Nephron progenitor cell (in vitro differentiated cells): ENCODE measurements at regions not wholly inside any gene's neighbourhood (a gene's known extent, or its start where the extent isn't known, plus 50 kb on each side); places are given as distances from the start of the nearest gene placed in this dataset.

Source experiments
- DNase-seq: peaks from one replicate; pipeline ENCODE4 v3.0.0; 2021
- H3K27ac Mint-ChIP-seq: 2 replicates; pipeline ENCODE4 v1.8.0; 2021; ENCODE audit warnings: mild to moderate bottlenecking, moderate library complexity, mixed read lengths
- H3K27me3 Mint-ChIP-seq: 2 replicates; pipeline ENCODE4 v1.8.0; 2021; ENCODE audit warnings: mild to moderate bottlenecking, low read depth, mixed read lengths; ENCODE audit not compliant: poor library complexity
- H3K36me3 Mint-ChIP-seq: 2 replicates; pipeline ENCODE4 v1.8.0; 2021; ENCODE audit warnings: low read depth, mixed read lengths
- H3K4me1 Mint-ChIP-seq: 2 replicates; pipeline ENCODE4 v1.8.0; 2021; ENCODE audit warnings: mixed read lengths
- H3K4me3 Mint-ChIP-seq: 2 replicates; pipeline ENCODE4 v1.8.0; 2021; ENCODE audit warnings: mild to moderate bottlenecking, moderate library complexity, mixed read lengths
- H3K9me3 Mint-ChIP-seq: 2 replicates; pipeline ENCODE4 v1.8.0; 2021; ENCODE audit warnings: mild to moderate bottlenecking, moderate library complexity, mixed read lengths
- TF ChIP-seq, protein P1 (sequence below): fragments of 200-600 bp; sonication (generic); IDR thresholded peaks from 2 replicates; pipeline ENCODE4 v1.5.0; 2021; ENCODE audit warnings: antibody characterized with exemption

- H3K27ac Mint-ChIP-seq: peak overlapping the region; percentile 62
- TF ChIP-seq, protein P1, sequence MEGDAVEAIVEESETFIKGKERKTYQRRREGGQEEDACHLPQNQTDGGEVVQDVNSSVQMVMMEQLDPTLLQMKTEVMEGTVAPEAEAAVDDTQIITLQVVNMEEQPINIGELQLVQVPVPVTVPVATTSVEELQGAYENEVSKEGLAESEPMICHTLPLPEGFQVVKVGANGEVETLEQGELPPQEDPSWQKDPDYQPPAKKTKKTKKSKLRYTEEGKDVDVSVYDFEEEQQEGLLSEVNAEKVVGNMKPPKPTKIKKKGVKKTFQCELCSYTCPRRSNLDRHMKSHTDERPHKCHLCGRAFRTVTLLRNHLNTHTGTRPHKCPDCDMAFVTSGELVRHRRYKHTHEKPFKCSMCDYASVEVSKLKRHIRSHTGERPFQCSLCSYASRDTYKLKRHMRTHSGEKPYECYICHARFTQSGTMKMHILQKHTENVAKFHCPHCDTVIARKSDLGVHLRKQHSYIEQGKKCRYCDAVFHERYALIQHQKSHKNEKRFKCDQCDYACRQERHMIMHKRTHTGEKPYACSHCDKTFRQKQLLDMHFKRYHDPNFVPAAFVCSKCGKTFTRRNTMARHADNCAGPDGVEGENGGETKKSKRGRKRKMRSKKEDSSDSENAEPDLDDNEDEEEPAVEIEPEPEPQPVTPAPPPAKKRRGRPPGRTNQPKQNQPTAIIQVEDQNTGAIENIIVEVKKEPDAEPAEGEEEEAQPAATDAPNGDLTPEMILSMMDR: no peak
- no peaks in the 10 kb centered on the region for H3K27me3 Mint-ChIP-seq
- no peaks in the 10 kb centered on the region for H3K4me1 Mint-ChIP-seq
- H3K9me3 Mint-ChIP-seq: no peaks in the 10 kb centered on the region
- H3K36me3 Mint-ChIP-seq: no peaks in the 10 kb centered on the region
- H3K4me3 Mint-ChIP-seq: no peak overlapping the region
- no peak for DNase-seq
Observed at GRCh38 chr2:211302676-211303075, 746.3 kb downstream of the CPS1 start.

DNA sequence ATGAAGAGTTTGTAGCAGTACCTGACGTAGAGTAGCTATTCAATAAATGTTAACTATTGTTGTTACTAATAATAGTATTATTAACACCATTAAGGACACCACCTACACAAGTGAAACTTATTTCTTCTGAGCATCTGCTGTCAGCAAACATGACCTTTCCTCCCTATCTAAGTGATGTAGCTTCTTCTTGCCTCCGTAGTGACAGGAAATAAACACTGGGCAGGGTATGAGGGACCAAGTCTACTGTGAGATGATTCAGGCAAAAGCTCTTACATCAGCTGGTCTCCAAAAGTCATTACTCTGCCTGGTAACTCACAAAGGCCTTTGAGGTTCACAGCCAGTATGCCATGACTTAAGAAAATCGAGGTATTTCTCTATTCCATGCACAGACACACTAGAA lies 750.5 kb downstream of the CPS1 start:
- H3K4me3 Mint-ChIP-seq: no peak overlapping the region
- no peaks in the 10 kb centered on the region for H3K36me3 Mint-ChIP-seq
- no peak for DNase-seq
- TF ChIP-seq, protein P1: no peak
- no peaks in the 10 kb centered on the region for H3K9me3 Mint-ChIP-seq
- no peak overlapping the region for H3K27ac Mint-ChIP-seq
- H3K27me3 Mint-ChIP-seq: no peaks in the 10 kb centered on the region
- no peaks in the 10 kb centered on the region for H3K4me1 Mint-ChIP-seq
